ENCODE measurements at regions not wholly inside any gene's neighbourhood (a gene's known extent, or its start where the extent isn't known, plus 50 kb on each side); places are given as distances from the start of the nearest gene placed in this dataset.

- TF ChIP-seq CTCF (IDR thresholded peaks at IDR 0.05; ENCODE audit: insufficient read depth, low read length) (no peak), SPI1 (IDR thresholded peaks at IDR 0.05; ENCODE audit: borderline replicate concordance, low read depth) (no peak), REST (IDR thresholded peaks at IDR 0.05; ENCODE audit: insufficient replicate concordance, low read depth) (no peak), GABPA (IDR thresholded peaks at IDR 0.05; ENCODE audit: low read depth) (no peak), POLR2AphosphoS5 (IDR thresholded peaks at IDR 0.05; ENCODE audit: low read depth) (no peak)
- Histone ChIP-seq H3K4me3 (replicated peaks; ENCODE audit: insufficient read depth, low read length) (no peak overlapping the region), H3K27me3 (ENCODE audit: insufficient read depth, poor library complexity, severe bottlenecking) (no peaks in the 10 kb centered on the region), H3K27ac (replicated peaks) (no peak overlapping the region)
- no peak for DNase-seq (ENCODE audit: low read depth in 1 of 2, low spot score in 1 of 2)
Measured at GRCh38 chr4:135838889-135839288, 1637.3 kb upstream of the PABPC4L start.

- Histone ChIP-seq H3K27me3 (ENCODE audit: insufficient read depth, poor library complexity, severe bottlenecking) (no peaks in the 10 kb centered on the region), H3K4me3 (replicated peaks; ENCODE audit: insufficient read depth, low read length) (no peak overlapping the region), H3K27ac (replicated peaks) (no peak overlapping the region)
- TF ChIP-seq REST (IDR thresholded peaks at IDR 0.05; ENCODE audit: insufficient replicate concordance, low read depth) (no peak), GABPA (IDR thresholded peaks at IDR 0.05; ENCODE audit: low read depth) (no peak), CTCF (IDR thresholded peaks at IDR 0.05; ENCODE audit: insufficient read depth, low read length) (no peak), POLR2AphosphoS5 (IDR thresholded peaks at IDR 0.05; ENCODE audit: low read depth) (no peak), SPI1 (IDR thresholded peaks at IDR 0.05; ENCODE audit: borderline replicate concordance, low read depth) (no peak)
- no peak for DNase-seq (ENCODE audit: low read depth in 1 of 2, low spot score in 1 of 2)
Measured at GRCh38 chr4:135834471-135834870, 1632.9 kb upstream of the PABPC4L start.

- Histone ChIP-seq H3K4me3 (replicated peaks; ENCODE audit: insufficient read depth, low read length) (no peak overlapping the region), H3K27me3 (ENCODE audit: insufficient read depth, poor library complexity, severe bottlenecking) (no peaks in the 10 kb centered on the region), H3K27ac (replicated peaks) (no peak overlapping the region)
- no peak for DNase-seq (ENCODE audit: low read depth in 1 of 2, low spot score in 1 of 2)
- no peak for TF ChIP-seq POLR2AphosphoS5 (IDR thresholded peaks at IDR 0.05; ENCODE audit: low read depth)
- TF ChIP-seq CTCF (IDR thresholded peaks at IDR 0.05; ENCODE audit: insufficient read depth, low read length): no peak
- no peak for TF ChIP-seq GABPA (IDR thresholded peaks at IDR 0.05; ENCODE audit: low read depth)
- no peak for TF ChIP-seq SPI1 (IDR thresholded peaks at IDR 0.05; ENCODE audit: borderline replicate concordance, low read depth)
- no peak for TF ChIP-seq REST (IDR thresholded peaks at IDR 0.05; ENCODE audit: insufficient replicate concordance, low read depth)
Measured at GRCh38 chr4:135833529-135833928, 1631.9 kb upstream of the PABPC4L start.

All from HL-60 (cell line).